PC-3 (cell line): ENCODE measurements at regions not wholly inside any gene's neighbourhood (a gene's known extent, or its start where the extent isn't known, plus 50 kb on each side); places are given as distances from the start of the nearest gene placed in this dataset.
A peak's percentile ranks its signal among the peaks of the same experiment; 100 is the strongest.

ENCODE experiments used
- ATAC-seq: fragments of 200-7000 bp; cut with Tn5 transposase; 2 replicates; pipeline ENCODE4 v1.9.1; 2020; ENCODE audit warnings: mild to moderate bottlenecking, moderate library complexity
- BruUV-seq: library from RNA; stranded (reverse); fragments of 400-500 nt; replicated peaks from 2 replicates; lab custom pipeline; 2021; lab: Mats Ljungman, UMichigan
- CTCF ChIA-PET: fragments of 300-600 bp; sonication (Branson Sonifier 250); formaldehyde crosslinking; loops from one replicate; lab custom pipeline; 2022; ENCODE audit warnings: antibody characterized with exemption; lab: Charles Lee
- POLR2A ChIA-PET: fragments of 300-600 bp; sonication (Branson Sonifier 250); formaldehyde crosslinking; loops from one replicate; lab custom pipeline; 2022; ENCODE audit warnings: antibody characterized with exemption; ENCODE audit not compliant: unreplicated experiment; lab: Charles Lee
- DNase-seq: peaks from one replicate; pipeline ENCODE4 v3.0.0-alpha.2; 2015
- H2AFZ ChIP-seq: fragments of 300-600 bp; sonication (generic); 2 replicates; pipeline ENCODE4 v1.6.0; 2016; ENCODE audit warnings: antibody characterized with exemption, low read length
- H3F3A ChIP-seq: fragments of 300-600 bp; sonication (generic); one replicate; pipeline ENCODE4 v1.6.0; 2017; ENCODE audit warnings: antibody characterized with exemption, low read length, control low read depth, mild to moderate bottlenecking; ENCODE audit not compliant: unreplicated experiment
- H3K27ac ChIP-seq: fragments of 300-600 bp; sonication (generic); 2 replicates; pipeline ENCODE4 v1.5.1; 2016; ENCODE audit warnings: mild to moderate bottlenecking, low read length
- H3K27me3 ChIP-seq: fragments of 300-600 bp; sonication (generic); 2 replicates; pipeline ENCODE4 v1.6.1; 2016; ENCODE audit warnings: low read length, mixed read lengths
- H3K36me3 ChIP-seq: fragments of 300-600 bp; sonication (generic); 2 replicates; pipeline ENCODE4 v1.6.1; 2016; ENCODE audit warnings: low read depth, mixed run types, low read length, mixed read lengths
- H3K4me1 ChIP-seq: fragments of 300-600 bp; sonication (generic); 2 replicates; pipeline ENCODE4 v1.5.1; 2016; ENCODE audit warnings: low read length; ENCODE audit not compliant: insufficient read depth
- H3K4me2 ChIP-seq: fragments of 300-600 bp; sonication (generic); 2 replicates; pipeline ENCODE4 v1.6.0; 2016; ENCODE audit warnings: low read length
- H3K4me3 ChIP-seq: fragments of 300-600 bp; sonication (generic); 2 replicates; pipeline ENCODE4 v1.5.1; 2016; ENCODE audit warnings: mild to moderate bottlenecking, low read length, mixed read lengths
- H3K79me2 ChIP-seq: fragments of 300-600 bp; sonication (generic); 2 replicates; pipeline ENCODE4 v1.6.1; 2017; ENCODE audit warnings: low read length, mixed read lengths
- H3K9ac ChIP-seq: fragments of 300-600 bp; sonication (generic); 2 replicates; pipeline ENCODE4 v1.6.0; 2016; ENCODE audit warnings: mild to moderate bottlenecking, low read length
- H3K9me2 ChIP-seq: fragments of 300-600 bp; sonication (generic); replicated peaks from 2 replicates; pipeline ENCODE4 v1.6.1; 2016; ENCODE audit warnings: mixed run types, low read length, mixed read lengths
- H3K9me3 ChIP-seq: fragments of 300-600 bp; sonication (generic); 2 replicates; pipeline ENCODE4 v1.6.1; 2016; ENCODE audit warnings: low read length, mixed read lengths
- H4K20me1 ChIP-seq: fragments of 300-600 bp; sonication (generic); 2 replicates; pipeline ENCODE4 v1.6.1; 2016; ENCODE audit warnings: low read length, mixed read lengths
- CTCF ChIP-seq: fragments of 300-600 bp; sonication (generic); conservative IDR thresholded peaks from 2 replicates; pipeline ENCODE4 v1.5.1; 2017; ENCODE audit warnings: antibody characterized with exemption, low read depth, mild to moderate bottlenecking, low read length
- EZH2 ChIP-seq: fragments of 300-600 bp; sonication (generic); IDR thresholded peaks from one replicate; pipeline ENCODE4 v1.6.1; 2017; ENCODE audit warnings: antibody characterized with exemption, mild to moderate bottlenecking, low read length; ENCODE audit not compliant: unreplicated experiment
- EZH2phosphoT487 ChIP-seq: fragments of 300-600 bp; sonication (generic); IDR thresholded peaks from 2 replicates; pipeline ENCODE4 v1.6.1; 2018; ENCODE audit warnings: mild to moderate bottlenecking, antibody characterized with exemption, low read length, borderline replicate concordance
- intact Hi-C: fragments of 100-400 bp; cut with micrococcal nuclease; formaldehyde crosslinking; loops from 2 replicates; pipeline ENCODE4 v1.9.0; 2023

GRCh38 chr9:116062206-116062550 is 91.4 kb upstream of the PAPPA start:
- no peaks in the 10 kb centered on the region for H3K27me3 ChIP-seq
- DNase-seq: no peak
- H3K9me2 ChIP-seq: no peaks in the 10 kb centered on the region
- BruUV-seq: no TSS peak
- H3K79me2 ChIP-seq: no peaks in the 10 kb centered on the region
- TF ChIP-seq EZH2phosphoT487 (no peak), CTCF (no peak), EZH2 (no peak)
- H3K4me3 ChIP-seq: no peak overlapping the region
- intact Hi-C loops: no loop called here
- POLR2A ChIA-PET: no interaction called here
- H3K36me3 ChIP-seq: no peaks in the 10 kb centered on the region
- no peaks in the 10 kb centered on the region for H4K20me1 ChIP-seq
- H3F3A ChIP-seq: no peaks in the 10 kb centered on the region
- ATAC-seq: no peak
- CTCF ChIA-PET: no interaction called here
- no peak overlapping the region for H3K4me2 ChIP-seq
- no peak overlapping the region for H2AFZ ChIP-seq
- H3K9ac ChIP-seq: no peak overlapping the region
- H3K4me1 ChIP-seq: peaks cover 10% of the 10 kb centered on the region
- H3K27ac ChIP-seq: no peak overlapping the region
- H3K9me3 ChIP-seq: no peaks in the 10 kb centered on the region

- no peaks in the 10 kb centered on the region for H3F3A ChIP-seq
- ATAC-seq (no peak), DNase-seq (no peak)
- no peak overlapping the region for H3K4me3 ChIP-seq
- no peak overlapping the region for H3K4me2 ChIP-seq
- H2AFZ ChIP-seq: no peak overlapping the region
- H3K9me2 ChIP-seq: no peaks in the 10 kb centered on the region
- H4K20me1 ChIP-seq: no peaks in the 10 kb centered on the region
- intact Hi-C loops: no loop called here
- no peaks in the 10 kb centered on the region for H3K9me3 ChIP-seq
- no peaks in the 10 kb centered on the region for H3K79me2 ChIP-seq
- H3K36me3 ChIP-seq: no peaks in the 10 kb centered on the region
- no peak overlapping the region for H3K27ac ChIP-seq
- H3K27me3 ChIP-seq: no peaks in the 10 kb centered on the region
- BruUV-seq: no TSS peak
- ChIA-PET POLR2A (no interaction called here), CTCF (no interaction called here)
- no peaks in the 10 kb centered on the region for H3K4me1 ChIP-seq
- no peak overlapping the region for H3K9ac ChIP-seq
- no peak for TF ChIP-seq CTCF
- TF ChIP-seq EZH2: no peak
Measured at GRCh38 chr9:116064970-116065369, 88.6 kb upstream of the PAPPA start.

- Histone ChIP-seq H3K27ac (no peak overlapping the region), H4K20me1 (no peaks in the 10 kb centered on the region), H3K4me2 (no peak overlapping the region), H3F3A (no peaks in the 10 kb centered on the region), H3K4me1 (no peaks in the 10 kb centered on the region), H3K9me2 (no peaks in the 10 kb centered on the region), H3K79me2 (no peaks in the 10 kb centered on the region), H3K9me3 (no peaks in the 10 kb centered on the region), H3K27me3 (no peaks in the 10 kb centered on the region), H2AFZ (no peak overlapping the region), H3K4me3 (no peak overlapping the region), H3K9ac (no peak overlapping the region), H3K36me3 (no peaks in the 10 kb centered on the region)
- intact Hi-C loops: no loop called here
- DNase-seq (peak; percentile 1), ATAC-seq (no peak)
- POLR2A ChIA-PET: no interaction called here
- CTCF ChIA-PET: no interaction called here
- no TSS peak for BruUV-seq
- TF ChIP-seq EZH2phosphoT487: no peak
- no peak for TF ChIP-seq EZH2
- TF ChIP-seq CTCF: no peak
Measured at GRCh38 chr9:116066221-116066620, 87.4 kb upstream of the PAPPA start.
